Ascending aorta (tissue), 2 donors: ENCODE measurements at regions not wholly inside any gene's neighbourhood (a gene's known extent, or its start where the extent isn't known, plus 50 kb on each side); places are given as distances from the start of the nearest gene placed in this dataset.
A peak's percentile ranks its signal among the peaks of the same experiment; 100 is the strongest.
"Not testable (repeated sequence)": the region's sequence is repeated elsewhere in the genome, so short reads cannot be mapped to it uniquely, and the experiment has no call there.

Experiments used
- DNase-seq, 2 donors: peaks; one replicate each; pipeline ENCODE4 v3.0.0-alpha.2; 2019; ENCODE audit warnings: low spot score in 2 of 2
- H3K27ac ChIP-seq, 2 donors: fragments of 200-600 bp; sonication (generic); one replicate each; pipeline ENCODE4 v1.5.1; 2016 to 2017; ENCODE audit warnings: mild to moderate bottlenecking in 1 of 2
- H3K27me3 ChIP-seq: fragments of 200-600 bp; sonication (generic); one replicate; pipeline ENCODE4 v1.5.1; 2017
- H3K36me3 ChIP-seq, 2 donors: fragments of 200-600 bp; sonication (generic); one replicate each; pipeline ENCODE4 v1.5.1; 2016
- H3K4me1 ChIP-seq, 2 donors: fragments of 200-600 bp; sonication (generic); one replicate each; pipeline ENCODE4 v1.5.1; 2016 to 2017; ENCODE audit warnings: mild to moderate bottlenecking in 1 of 2
- H3K4me3 ChIP-seq, 2 donors: fragments of 200-600 bp; sonication (generic); one replicate each; pipeline ENCODE4 v1.5.1; 2016 to 2017; ENCODE audit warnings: mild to moderate bottlenecking in 1 of 2
- H3K9me3 ChIP-seq, 2 donors: fragments of 200-600 bp; sonication (generic); one replicate each; pipeline ENCODE4 v1.5.1; 2016
- intact Hi-C: fragments of 100-400 bp; cut with DNase I; formaldehyde crosslinking; loops from one replicate; pipeline ENCODE4 v1.15.1; 2023
- TF ChIP-seq, protein P1 (sequence below), 3 experiments: fragments of 200-600 bp in 2 of 3; fragments of 450-650 bp in 1 of 3; sonication (generic) in 2 of 3; IDR thresholded peaks; one replicate each; pipeline ENCODE4 v1.5.1; 2016 to 2019; ENCODE audit warnings: antibody characterized with exemption in 3 of 3, mild to moderate bottlenecking in 1 of 3, moderate library complexity in 1 of 3

DNA sequence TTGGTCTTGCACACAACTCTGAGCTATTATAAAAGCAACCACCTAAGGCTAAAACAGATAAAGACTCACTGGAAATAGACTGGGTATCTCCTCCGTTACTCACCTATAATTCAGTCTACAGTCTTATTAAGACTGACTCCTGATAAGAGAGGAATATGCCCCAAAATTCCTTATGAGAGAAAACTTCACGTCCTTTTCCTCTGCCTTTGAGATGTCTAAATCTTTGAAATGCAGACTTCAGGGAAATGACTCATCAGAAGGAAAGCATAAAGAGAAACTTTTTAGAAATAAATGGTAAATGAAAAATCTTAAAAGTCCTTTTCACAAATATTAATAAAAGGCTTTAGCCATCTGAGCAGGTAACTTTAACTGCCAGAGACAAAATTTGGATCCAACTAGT, 187.5 kb upstream of the RTL1 start:
- H3K4me1 ChIP-seq: no peaks in the 10 kb centered on the region
- no peaks in the 10 kb centered on the region for H3K36me3 ChIP-seq
- intact Hi-C loops: no loop called here
- TF ChIP-seq, protein P1, sequence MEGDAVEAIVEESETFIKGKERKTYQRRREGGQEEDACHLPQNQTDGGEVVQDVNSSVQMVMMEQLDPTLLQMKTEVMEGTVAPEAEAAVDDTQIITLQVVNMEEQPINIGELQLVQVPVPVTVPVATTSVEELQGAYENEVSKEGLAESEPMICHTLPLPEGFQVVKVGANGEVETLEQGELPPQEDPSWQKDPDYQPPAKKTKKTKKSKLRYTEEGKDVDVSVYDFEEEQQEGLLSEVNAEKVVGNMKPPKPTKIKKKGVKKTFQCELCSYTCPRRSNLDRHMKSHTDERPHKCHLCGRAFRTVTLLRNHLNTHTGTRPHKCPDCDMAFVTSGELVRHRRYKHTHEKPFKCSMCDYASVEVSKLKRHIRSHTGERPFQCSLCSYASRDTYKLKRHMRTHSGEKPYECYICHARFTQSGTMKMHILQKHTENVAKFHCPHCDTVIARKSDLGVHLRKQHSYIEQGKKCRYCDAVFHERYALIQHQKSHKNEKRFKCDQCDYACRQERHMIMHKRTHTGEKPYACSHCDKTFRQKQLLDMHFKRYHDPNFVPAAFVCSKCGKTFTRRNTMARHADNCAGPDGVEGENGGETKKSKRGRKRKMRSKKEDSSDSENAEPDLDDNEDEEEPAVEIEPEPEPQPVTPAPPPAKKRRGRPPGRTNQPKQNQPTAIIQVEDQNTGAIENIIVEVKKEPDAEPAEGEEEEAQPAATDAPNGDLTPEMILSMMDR (IDR thresholded peaks at IDR 0.05): no peak
- H3K27ac ChIP-seq: no peak overlapping the region
- H3K9me3 ChIP-seq: no peaks in the 10 kb centered on the region
- no peaks in the 10 kb centered on the region for H3K27me3 ChIP-seq
- no peak overlapping the region for H3K4me3 ChIP-seq
- no peak for DNase-seq

DNA sequence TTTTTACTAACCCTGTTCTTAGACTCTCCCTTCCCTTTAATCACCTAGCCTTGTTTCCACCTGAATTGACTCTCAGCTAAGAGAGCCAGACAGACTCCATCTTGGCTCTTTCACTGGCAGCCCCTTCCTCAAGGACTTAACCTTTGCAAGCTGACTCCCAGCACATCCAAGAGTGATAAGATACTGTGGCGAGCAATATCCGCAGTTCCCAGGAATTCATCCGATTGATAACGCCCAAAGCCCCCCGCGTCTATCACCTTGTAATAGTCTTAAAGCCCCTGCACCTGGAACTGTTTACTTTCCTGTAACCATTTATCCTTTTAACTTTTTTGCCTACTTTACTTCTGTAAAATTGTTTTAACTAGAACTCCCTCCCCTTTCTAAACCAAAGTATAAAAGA, 191.4 kb upstream of the RTL1 start:
- H3K4me1 ChIP-seq, H3K27me3 ChIP-seq, H3K9me3 ChIP-seq, H3K27ac ChIP-seq, H3K4me3 ChIP-seq, H3K36me3 ChIP-seq, intact Hi-C loops: not testable (repeated sequence)
- DNase-seq: peak in 1 of 2 donors; percentile 12

DNA sequence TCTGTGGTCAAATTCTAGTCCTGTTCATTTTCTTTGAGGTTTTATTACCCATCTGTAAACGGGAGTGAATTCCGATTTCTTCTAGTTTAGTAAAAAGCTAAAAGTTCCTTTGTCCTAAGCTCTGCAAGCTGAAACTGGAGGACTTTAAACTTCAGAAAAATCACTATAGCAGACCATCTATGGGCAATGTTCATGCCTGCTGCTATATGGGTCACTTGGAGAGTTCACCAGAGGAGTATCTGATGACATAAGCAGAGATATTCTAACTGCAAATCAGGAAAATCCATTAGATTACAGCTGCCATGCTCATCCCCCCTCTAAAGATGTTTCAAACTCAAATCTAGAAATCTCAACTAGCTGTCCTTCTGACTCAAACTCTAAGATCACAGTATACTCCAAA, 193.0 kb upstream of the RTL1 start:
- peaks cover 0 to 9% of the 10 kb centered on the region in 2 donors for H3K9me3 ChIP-seq
- no peaks in the 10 kb centered on the region for H3K27me3 ChIP-seq
- no peak overlapping the region for H3K4me3 ChIP-seq
- no peaks in the 10 kb centered on the region for H3K36me3 ChIP-seq
- DNase-seq: no peak
- intact Hi-C loops: no loop called here
- TF ChIP-seq, protein P1 (IDR thresholded peaks at IDR 0.05): no peak
- no peak overlapping the region for H3K27ac ChIP-seq
- H3K4me1 ChIP-seq: no peaks in the 10 kb centered on the region

DNA sequence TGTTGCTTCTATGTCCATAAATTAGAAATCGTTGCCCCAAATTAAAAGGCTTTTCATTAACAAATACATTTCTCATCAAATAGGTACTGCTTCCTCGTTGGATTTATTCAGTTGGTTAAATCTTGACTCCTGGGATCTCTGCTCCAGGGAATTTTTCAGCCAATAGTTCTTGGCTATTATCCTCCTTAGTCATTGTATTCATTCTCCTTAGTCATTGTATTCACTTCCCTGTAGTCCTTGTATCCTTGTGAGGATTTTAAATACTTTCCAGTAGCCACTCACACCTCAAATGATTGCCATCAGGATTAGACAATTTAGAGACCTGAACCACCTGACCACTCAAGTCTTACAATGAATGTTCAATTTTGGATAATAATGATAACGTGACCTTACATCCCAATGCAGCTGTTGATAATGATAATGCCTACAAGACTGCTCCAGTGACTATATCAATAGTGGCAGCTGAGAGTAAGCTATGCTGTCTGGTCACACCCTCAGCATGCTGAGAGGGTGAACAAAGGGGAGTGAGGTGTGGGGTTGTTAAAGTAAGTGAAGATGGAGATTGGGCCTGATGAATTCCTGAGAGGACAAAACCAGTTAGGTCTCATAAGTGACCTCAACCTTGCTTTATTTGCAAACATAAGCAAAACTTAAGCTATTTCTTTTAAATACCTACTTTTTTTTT, 193.7 kb upstream of the RTL1 start:
- intact Hi-C loops: no loop called here
- H3K27me3 ChIP-seq: no peaks in the 10 kb centered on the region
- no peak overlapping the region for H3K4me3 ChIP-seq
- H3K4me1 ChIP-seq: no peaks in the 10 kb centered on the region
- no peaks in the 10 kb centered on the region for H3K36me3 ChIP-seq
- DNase-seq: no peak
- TF ChIP-seq, protein P1 (IDR thresholded peaks at IDR 0.05): no peak
- H3K27ac ChIP-seq: no peak overlapping the region
- peaks cover 0 to 9% of the 10 kb centered on the region in 2 donors for H3K9me3 ChIP-seq

DNA sequence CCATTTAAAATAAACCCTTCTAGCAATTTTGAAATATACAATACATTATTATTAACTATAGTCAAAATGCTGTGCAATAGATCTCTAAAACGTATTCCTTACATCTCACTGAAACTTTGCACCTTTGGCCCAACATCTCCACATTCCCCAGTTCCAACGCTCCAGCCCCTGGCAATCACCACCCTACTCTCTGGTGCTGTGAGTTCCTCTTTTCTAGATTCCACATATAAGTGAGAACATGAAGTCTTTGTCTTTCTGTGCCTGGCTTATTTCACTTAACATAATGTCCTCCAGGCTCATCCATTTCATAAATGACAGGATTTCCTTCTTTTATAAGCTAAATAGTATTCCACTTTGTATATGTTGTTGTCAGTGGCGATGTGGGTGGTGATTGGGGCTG, 194.7 kb upstream of the RTL1 start:
- Histone ChIP-seq H3K4me1 (no peaks in the 10 kb centered on the region), H3K27me3 (no peaks in the 10 kb centered on the region), H3K36me3 (no peaks in the 10 kb centered on the region), H3K27ac (no peak overlapping the region), H3K4me3 (no peak overlapping the region), H3K9me3 (peaks cover 0 to 9% of the 10 kb centered on the region in 2 donors)
- intact Hi-C loops: no loop called here
- no peak for DNase-seq
- TF ChIP-seq, protein P1 (IDR thresholded peaks at IDR 0.05): no peak

DNA sequence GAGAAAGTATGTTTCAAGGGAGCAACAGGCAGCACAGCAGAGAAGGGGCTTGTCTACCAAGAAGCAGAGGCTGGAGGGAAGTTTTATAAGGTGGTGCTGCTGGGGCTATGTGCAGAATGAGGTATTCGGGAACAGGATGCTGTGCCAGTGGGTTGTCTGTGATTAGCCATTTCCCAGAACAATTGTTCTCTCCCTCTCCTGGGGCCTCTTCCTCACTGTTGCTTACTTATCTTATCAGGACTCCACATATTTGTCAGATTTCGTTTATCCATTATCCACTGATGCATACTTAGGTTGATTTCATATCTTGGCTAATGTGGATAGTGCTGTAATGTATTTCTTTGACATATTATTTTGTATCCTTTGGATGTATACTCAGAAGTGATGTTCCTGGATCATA, 195.1 kb upstream of the RTL1 start:
- H3K27ac ChIP-seq: no peak overlapping the region
- H3K4me3 ChIP-seq: no peak overlapping the region
- peak in 1 of 2 donors; percentile 41 for DNase-seq
- no peaks in the 10 kb centered on the region for H3K36me3 ChIP-seq
- H3K4me1 ChIP-seq: no peaks in the 10 kb centered on the region
- H3K27me3 ChIP-seq: no peaks in the 10 kb centered on the region
- TF ChIP-seq, protein P1 (IDR thresholded peaks at IDR 0.05): no peak
- intact Hi-C loops: no loop called here
- peaks cover 0 to 9% of the 10 kb centered on the region in 2 donors for H3K9me3 ChIP-seq
